GM19035 (cell line): ENCODE measurements at regions not wholly inside any gene's neighbourhood (a gene's known extent, or its start where the extent isn't known, plus 50 kb on each side); places are given as distances from the start of the nearest gene placed in this dataset.

Source experiments
- ATAC-seq: cut with Tn5 transposase; IDR thresholded peaks from one replicate; pipeline ENCODE4 v1.9.1; 2021; ENCODE audit not compliant: unreplicated experiment

- no peak for ATAC-seq
These were observed 187.8 kb downstream of the TOMM20 start for GRCh38 chr1:234940841-234941240.

DNA sequence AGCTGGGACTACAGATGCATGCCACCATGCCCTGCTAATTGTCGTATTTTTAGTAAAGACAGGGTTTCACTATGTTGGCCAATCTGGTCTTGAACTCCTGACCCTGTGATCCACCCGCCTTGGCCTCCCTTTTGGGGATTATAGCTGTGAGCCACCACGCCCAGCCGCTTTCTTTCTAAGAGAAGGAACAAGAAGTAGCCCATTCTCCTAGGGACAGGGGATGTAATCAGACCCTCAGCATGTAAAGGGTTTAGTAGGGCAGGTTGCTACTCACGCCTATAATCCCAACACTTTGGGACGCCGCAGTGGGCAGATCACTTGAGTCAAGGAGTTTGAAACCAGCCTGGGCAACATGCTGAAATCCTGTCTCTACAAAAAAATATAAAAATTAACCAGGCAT, 189.7 kb downstream of the TOMM20 start:
- no peak for ATAC-seq

- ATAC-seq: no peak
These were observed 190.5 kb downstream of the TOMM20 start for GRCh38 chr1:234938135-234938534.

DNA sequence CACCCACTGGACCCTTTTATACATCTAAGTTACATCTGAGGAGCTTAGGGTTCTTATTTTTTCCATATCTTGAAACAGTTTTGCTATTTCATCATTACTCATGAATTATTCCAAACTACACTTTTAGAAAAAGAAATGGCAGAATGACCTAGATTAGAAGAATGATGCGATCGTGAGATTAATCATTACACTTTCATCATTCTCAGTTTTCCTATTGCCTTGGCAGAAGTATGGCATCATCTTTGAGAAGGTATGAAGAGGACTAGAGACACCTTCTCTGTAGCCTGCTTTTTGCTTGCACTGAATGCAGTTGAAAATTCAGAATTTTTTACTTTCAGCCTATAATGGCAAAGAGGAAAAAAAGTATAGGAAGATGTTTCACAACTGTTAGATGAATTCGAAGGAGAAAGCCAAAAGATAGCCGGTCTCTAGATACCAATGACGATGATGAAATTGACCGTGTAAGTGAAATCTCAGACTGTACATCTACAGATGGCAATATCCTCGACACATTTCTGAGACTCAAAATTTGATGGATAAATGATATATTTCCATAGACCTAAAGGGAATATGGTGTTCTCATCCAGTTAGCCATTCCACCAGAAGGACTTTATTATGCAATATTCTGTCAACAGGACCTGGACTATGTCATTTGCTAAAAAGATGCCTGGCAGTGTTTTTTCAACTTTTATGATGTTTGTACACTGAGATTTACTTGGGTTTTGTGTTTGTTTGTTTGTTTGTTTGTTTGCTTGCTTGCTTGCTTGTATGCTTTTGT, 191.8 kb downstream of the TOMM20 start:
- no peak for ATAC-seq

- no peak for ATAC-seq
These were observed 194.0 kb downstream of the TOMM20 start for GRCh38 chr1:234934611-234935033.

- peak; percentile 89 for ATAC-seq
These were observed 195.2 kb downstream of the TOMM20 start for GRCh38 chr1:234933475-234933874.

GRCh38 chr1:234932511-234933430, 195.9 kb downstream of the TOMM20 start:
- no peak for ATAC-seq

GRCh38 chr1:234932106-234932505, 196.5 kb downstream of the TOMM20 start:
- ATAC-seq: no peak

DNA sequence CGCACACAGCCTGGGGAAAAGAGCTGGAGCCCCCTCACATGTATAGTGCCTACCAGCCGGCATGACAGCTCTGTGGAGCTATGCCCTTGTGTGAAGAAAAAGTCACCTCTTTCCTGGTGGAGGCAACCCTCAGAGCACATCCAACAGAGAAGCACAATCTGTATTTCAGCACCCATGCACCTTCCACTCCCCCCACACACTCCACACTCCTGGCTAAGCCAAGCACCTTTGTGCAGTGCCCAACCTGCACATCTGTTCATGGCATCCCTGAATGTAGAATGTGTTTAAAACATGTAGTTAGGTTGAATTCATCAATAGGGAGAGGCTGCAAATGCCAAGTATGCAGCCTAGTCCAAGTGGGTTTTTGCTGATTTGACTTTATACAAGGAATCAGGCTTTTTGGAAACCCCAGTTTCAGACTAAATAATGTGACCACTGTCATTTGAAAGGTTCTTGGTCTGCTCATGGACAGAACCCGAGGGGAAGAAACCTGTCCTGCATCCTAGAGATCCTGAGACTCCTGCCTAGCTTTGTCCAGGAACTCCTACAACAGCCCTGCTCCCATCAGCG, 197.1 kb downstream of the TOMM20 start:
- no peak for ATAC-seq

GRCh38 chr1:234929369-234929768, 199.3 kb downstream of the TOMM20 start:
- ATAC-seq: no peak

GRCh38 chr1:234928642-234929041, 200.0 kb downstream of the TOMM20 start:
- no peak for ATAC-seq

GRCh38 chr1:234927971-234928640, 200.5 kb downstream of the TOMM20 start:
- ATAC-seq: no peak

- ATAC-seq: no peak
These were observed 201.2 kb downstream of the TOMM20 start for GRCh38 chr1:234927312-234927970.

- ATAC-seq: peak; percentile 92
These were observed 201.9 kb downstream of the TOMM20 start for GRCh38 chr1:234926559-234927311.

DNA sequence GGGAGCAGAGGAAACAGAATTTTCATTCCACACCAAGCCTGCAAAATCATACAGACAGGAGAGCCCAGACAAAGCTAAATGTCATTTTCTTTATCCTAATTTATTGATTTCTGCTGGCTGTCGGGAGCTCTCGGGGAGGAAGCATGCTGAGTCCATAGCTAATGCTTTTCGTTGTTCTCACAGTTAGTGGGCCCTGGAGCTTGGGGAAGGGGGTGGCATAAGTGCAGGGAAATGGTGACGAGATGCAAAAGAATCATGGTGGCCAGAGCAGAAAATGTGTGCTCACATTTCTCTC, 202.4 kb downstream of the TOMM20 start:
- ATAC-seq: no peak

DNA sequence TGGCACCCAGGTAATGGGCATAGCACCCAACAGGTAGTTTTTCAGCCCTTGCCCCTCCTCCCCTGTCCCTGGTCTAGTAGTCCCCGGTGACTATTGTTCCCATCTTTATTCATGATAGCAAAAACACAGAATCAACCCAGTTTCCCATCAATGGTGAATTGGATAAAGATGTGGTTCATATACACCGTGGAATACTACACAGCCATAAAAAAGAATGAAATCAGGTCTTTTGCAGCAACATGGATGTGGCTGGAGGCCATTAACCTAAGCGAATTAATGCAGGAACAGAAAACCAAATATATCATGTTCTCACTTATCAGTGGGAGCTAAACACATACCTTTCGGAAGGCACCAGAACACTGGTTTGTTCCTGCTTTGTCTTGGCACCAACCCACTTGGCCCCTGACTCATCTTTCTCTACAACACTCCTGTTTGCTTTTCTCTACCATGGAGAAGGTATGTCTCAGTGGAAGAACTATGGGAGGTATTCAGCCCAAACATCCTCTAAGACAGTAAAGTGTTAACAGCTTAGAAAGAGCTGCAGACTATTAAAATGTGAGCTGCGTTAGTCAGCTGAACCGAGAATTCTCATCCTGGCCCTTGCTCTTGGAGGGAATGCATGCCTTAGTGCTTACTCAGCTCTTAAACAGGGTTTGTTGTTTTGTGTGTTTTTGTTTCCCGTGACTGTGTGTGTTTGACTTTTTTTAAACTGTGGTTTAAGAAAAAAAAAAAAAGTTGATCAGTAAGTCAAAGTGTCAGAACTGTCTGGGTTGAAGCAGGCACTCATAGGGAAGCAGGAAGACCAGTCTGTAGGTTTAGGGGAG, 203.0 kb downstream of the TOMM20 start:
- ATAC-seq: no peak

- ATAC-seq: no peak
These were observed 203.9 kb downstream of the TOMM20 start for GRCh38 chr1:234924450-234925355.

- no peak for ATAC-seq
These were observed 205.0 kb downstream of the TOMM20 start for GRCh38 chr1:234923626-234924025.
